ENCODE measurements at regions not wholly inside any gene's neighbourhood (a gene's known extent, or its start where the extent isn't known, plus 50 kb on each side); places are given as distances from the start of the nearest gene placed in this dataset.
"Not testable (repeated sequence)": the region's sequence is repeated elsewhere in the genome, so short reads cannot be mapped to it uniquely, and the experiment has no call there.

DNA sequence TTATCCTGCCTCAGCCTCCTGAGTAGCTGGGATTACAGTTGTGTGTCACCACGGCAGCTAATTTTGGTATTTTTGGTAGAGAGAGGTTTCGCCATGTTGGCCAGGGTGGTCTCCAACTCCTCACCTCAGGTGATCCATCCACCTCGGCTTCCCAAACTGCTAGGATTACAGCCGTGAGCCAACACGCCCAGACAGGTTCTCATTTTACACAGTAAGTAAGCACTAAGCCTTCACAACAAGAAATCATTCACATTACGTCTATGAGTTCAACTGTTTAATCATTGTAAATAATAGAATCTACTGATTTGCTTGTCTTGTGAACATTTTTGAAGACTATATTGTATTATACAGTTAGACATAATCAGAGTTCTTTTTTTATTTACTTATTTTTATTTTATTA lies 131.5 kb upstream of the LRATD1 start:
- Mint-ChIP-seq H3K27me3 (no peaks in the 10 kb centered on the region), H3K9me3 (no peaks in the 10 kb centered on the region), H3K27ac (ENCODE audit: low read depth) (no peak overlapping the region), H3K4me1 (no peaks in the 10 kb centered on the region), H3K36me3 (ENCODE audit: insufficient read depth) (no peaks in the 10 kb centered on the region), H3K4me3 (no peak overlapping the region)
- no peak for DNase-seq (ENCODE audit: low spot score in 2 of 2)
- no peak for ATAC-seq (replicated peaks; ENCODE audit: extremely low read depth, poor library complexity, severe bottlenecking)

DNA sequence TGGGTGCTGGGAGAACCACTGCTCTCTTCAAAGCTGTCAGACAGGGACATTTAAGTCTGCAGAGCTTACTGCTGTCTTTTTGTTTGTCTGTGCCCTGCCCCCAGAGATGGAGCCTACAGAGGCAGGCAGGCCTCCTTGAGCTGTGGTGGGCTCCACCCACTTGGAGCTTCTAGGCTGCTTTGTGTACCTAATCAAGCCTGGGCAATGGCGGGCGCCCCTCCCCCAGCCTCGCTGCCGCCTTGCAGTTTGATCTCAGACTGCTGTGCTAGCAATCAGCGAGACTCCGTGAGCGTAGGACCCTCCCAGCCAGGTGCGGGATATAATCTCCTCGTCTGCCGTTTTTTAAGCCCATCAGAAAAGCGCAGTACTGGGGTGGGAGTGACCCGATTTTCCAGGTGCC lies 125.6 kb upstream of the LRATD1 start:
- not testable (repeated sequence) for DNase-seq (ENCODE audit: low spot score in 2 of 2); H3K4me1 Mint-ChIP-seq; H3K36me3 Mint-ChIP-seq (ENCODE audit: insufficient read depth); H3K4me3 Mint-ChIP-seq; H3K27me3 Mint-ChIP-seq; H3K27ac Mint-ChIP-seq (ENCODE audit: low read depth); ATAC-seq (replicated peaks; ENCODE audit: extremely low read depth, poor library complexity, severe bottlenecking); H3K9me3 Mint-ChIP-seq

DNA sequence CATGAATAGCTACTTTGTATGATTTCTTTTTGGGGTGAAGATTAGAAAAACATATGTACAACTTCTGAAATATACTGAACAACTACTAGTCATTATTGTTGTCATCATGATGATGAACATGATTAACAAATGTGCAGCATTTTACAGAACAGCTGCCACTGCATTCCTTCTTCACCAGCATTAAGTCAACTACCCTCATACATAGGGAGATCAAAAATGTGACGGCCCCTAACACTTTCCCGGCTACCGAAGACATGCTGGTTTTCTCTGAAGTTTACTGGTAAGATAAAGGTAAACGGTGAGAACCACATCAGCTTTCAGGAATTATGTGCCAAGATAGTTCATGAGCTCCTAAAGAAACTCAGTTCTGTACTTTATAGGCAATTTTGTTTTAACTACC lies 121.0 kb upstream of the LRATD1 start:
- Mint-ChIP-seq H3K36me3 (ENCODE audit: insufficient read depth) (peaks cover 2% of the 10 kb centered on the region), H3K4me1 (no peaks in the 10 kb centered on the region), H3K4me3 (no peak overlapping the region), H3K27ac (ENCODE audit: low read depth) (no peak overlapping the region), H3K9me3 (peaks cover 12% of the 10 kb centered on the region), H3K27me3 (no peaks in the 10 kb centered on the region)
- ATAC-seq (replicated peaks; ENCODE audit: extremely low read depth, poor library complexity, severe bottlenecking) (no peak), DNase-seq (ENCODE audit: low spot score in 2 of 2) (no peak)

DNA sequence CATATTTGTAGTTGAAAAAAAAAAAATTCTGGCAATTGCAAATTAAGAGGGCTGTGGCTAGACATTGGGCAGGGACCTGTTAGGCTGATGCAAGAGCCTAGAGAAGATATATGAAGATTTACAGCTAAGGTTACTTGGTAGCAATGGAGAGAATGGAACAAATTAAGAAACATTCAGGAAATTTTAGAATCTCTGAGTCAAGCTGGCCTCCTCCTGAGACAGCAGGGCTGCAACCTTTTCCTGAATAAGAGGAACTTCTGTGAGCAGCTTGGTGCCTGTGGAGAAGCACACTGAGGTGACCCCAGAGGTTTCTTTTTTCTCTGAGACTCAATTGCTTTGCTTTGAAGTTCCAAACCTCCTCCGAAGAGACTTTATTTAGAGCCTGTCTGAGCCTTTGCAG lies 118.6 kb upstream of the LRATD1 start:
- H3K27me3 Mint-ChIP-seq: no peaks in the 10 kb centered on the region
- no peak for ATAC-seq (replicated peaks; ENCODE audit: extremely low read depth, poor library complexity, severe bottlenecking)
- peaks cover 11% of the 10 kb centered on the region for H3K9me3 Mint-ChIP-seq
- no peak for DNase-seq (ENCODE audit: low spot score in 2 of 2)
- no peak overlapping the region for H3K27ac Mint-ChIP-seq (ENCODE audit: low read depth)
- H3K4me1 Mint-ChIP-seq: no peaks in the 10 kb centered on the region
- H3K4me3 Mint-ChIP-seq: no peak overlapping the region
- H3K36me3 Mint-ChIP-seq (ENCODE audit: insufficient read depth): no peaks in the 10 kb centered on the region

DNA sequence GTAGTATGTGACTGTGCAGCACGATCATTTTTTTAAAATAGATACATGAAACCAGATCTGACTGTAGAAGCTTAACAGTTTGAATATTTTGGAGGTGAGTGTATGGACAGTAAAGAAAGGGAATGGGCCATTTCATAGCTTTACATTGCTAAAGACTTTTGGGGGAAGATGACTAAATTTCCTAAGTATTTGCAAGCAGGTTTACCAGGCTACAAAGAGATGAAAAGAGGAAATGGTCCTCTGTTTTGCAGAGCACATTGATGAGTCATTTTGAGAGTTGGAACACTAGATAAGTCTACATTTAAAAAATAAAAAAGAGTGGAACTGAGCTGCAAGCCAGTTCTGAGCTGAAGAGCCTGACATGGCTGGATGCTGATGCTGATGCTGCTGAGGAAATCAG lies 115.7 kb upstream of the LRATD1 start:
- Mint-ChIP-seq H3K9me3 (peaks cover 17% of the 10 kb centered on the region), H3K27ac (ENCODE audit: low read depth) (no peak overlapping the region), H3K4me1 (no peaks in the 10 kb centered on the region), H3K27me3 (no peaks in the 10 kb centered on the region), H3K4me3 (no peak overlapping the region), H3K36me3 (ENCODE audit: insufficient read depth) (no peaks in the 10 kb centered on the region)
- ATAC-seq (replicated peaks; ENCODE audit: extremely low read depth, poor library complexity, severe bottlenecking): no peak
- no peak for DNase-seq (ENCODE audit: low spot score in 2 of 2)

DNA sequence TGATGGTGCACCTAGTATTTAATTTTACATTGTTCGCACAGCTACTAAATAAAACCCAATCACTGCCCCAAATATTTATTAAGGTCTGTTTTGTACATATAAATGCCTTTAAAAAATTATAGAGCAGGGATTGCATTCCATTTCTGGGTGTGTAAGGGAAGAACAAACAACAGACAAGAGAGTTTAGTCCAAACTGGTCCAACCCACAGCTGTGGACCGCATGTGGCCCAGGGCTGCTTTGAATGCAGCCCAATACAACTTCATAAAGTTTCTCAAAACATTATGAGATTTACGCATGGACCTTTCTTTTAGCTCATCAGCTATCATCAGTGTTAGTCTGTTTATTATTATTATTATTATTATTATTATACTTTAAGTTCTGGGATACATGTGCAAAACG lies 114.8 kb upstream of the LRATD1 start:
- no peak overlapping the region for H3K4me3 Mint-ChIP-seq
- H3K9me3 Mint-ChIP-seq: peaks cover 21% of the 10 kb centered on the region
- no peak overlapping the region for H3K27ac Mint-ChIP-seq (ENCODE audit: low read depth)
- DNase-seq (ENCODE audit: low spot score in 2 of 2) (no peak), ATAC-seq (replicated peaks; ENCODE audit: extremely low read depth, poor library complexity, severe bottlenecking) (no peak)
- no peaks in the 10 kb centered on the region for H3K4me1 Mint-ChIP-seq
- no peaks in the 10 kb centered on the region for H3K36me3 Mint-ChIP-seq (ENCODE audit: insufficient read depth)
- H3K27me3 Mint-ChIP-seq: no peaks in the 10 kb centered on the region

DNA sequence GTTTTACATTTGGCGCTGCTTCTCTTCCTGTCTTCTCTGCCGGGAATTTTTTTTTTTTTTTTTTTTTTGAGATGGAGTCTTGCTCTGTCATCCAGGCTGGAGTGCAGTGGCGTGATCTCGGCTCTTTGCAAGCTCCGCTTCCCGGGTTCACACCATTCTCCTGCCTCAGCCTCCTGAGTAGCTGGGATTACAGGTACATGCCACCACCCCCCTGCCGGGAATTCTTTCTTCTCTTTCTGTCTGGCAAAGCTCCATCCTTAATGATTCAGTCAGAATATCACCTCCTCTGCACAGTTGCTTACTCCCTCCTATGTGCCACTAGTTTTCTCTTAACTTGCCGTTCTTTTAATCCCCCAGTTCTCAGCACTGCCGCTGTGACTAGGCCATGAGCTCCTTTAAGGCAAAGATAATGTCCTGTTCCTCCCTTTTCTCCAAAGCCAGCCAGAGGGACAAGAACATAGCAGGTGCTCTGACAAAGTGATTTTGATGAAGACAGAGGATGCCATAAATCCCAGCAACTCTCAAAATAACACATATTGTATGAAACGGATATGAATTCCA lies 112.1 kb upstream of the LRATD1 start:
- no peak overlapping the region for H3K4me3 Mint-ChIP-seq
- no peak overlapping the region for H3K27ac Mint-ChIP-seq (ENCODE audit: low read depth)

DNA sequence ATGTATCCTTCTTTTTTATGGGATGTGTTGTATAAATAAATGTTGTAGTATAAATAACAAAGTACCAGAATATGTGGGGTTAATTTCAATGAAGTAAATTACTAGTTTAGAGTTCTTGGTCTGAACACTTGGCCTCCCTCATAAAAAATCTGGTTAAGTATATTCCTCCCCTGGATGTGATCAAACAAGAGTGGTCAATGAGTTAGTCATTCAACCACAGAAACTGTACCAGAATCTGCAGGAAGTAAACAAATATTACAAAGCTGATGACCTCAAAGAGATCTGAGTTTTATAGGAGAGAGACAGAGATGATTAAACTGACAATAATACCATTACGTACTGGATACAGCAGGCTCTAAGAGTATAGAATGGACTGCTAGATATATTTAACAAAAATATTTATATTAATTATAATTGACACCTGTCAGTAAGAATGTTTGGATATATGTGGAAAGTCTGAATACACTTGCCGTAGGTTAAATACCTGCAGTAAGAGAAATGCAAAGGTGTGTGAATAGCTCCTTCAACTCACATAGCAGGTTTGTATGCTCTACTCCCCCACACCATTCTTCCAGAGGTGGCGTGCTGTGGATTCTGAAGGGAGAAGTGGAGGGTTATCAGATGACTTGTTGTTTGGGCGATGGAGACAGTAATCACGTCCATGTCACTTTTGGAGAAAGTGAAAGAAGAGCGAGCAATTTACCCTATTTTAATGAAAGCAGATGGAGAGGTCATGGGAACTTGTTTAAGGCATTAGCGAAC lies 108.3 kb upstream of the LRATD1 start:
- Mint-ChIP-seq H3K4me1 (no peaks in the 10 kb centered on the region), H3K4me3 (no peak overlapping the region), H3K36me3 (ENCODE audit: insufficient read depth) (no peaks in the 10 kb centered on the region), H3K27me3 (no peaks in the 10 kb centered on the region), H3K27ac (ENCODE audit: low read depth) (no peak overlapping the region), H3K9me3 (peaks cover 19% of the 10 kb centered on the region)
- DNase-seq (ENCODE audit: low spot score in 2 of 2) (no peak), ATAC-seq (replicated peaks; ENCODE audit: extremely low read depth, poor library complexity, severe bottlenecking) (no peak)

More for the DNA sequence above, 112.1 kb upstream of the LRATD1 start:
- DNase-seq (ENCODE audit: low spot score in 2 of 2) (no peak), ATAC-seq (replicated peaks; ENCODE audit: extremely low read depth, poor library complexity, severe bottlenecking) (no peak)
- no peaks in the 10 kb centered on the region for H3K36me3 Mint-ChIP-seq (ENCODE audit: insufficient read depth)
- no peaks in the 10 kb centered on the region for H3K4me1 Mint-ChIP-seq
- H3K27me3 Mint-ChIP-seq: no peaks in the 10 kb centered on the region
- peaks cover 19% of the 10 kb centered on the region for H3K9me3 Mint-ChIP-seq

DNA sequence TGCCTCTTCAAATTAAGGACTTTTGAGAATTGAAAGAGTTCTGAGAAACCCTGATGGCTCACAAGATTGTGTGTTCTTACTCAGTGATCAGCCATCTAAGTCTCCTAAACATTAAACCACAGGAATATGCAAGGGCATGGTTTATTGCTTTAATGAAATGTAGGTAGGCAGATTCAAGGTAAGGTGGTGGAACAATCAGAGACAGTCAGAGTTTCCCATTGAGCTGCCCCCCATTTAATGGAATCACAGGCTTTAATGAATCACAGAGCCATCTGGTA lies 107.8 kb upstream of the LRATD1 start:
- Mint-ChIP-seq H3K27me3 (no peaks in the 10 kb centered on the region), H3K4me1 (no peaks in the 10 kb centered on the region), H3K4me3 (no peak overlapping the region), H3K27ac (ENCODE audit: low read depth) (no peak overlapping the region), H3K36me3 (ENCODE audit: insufficient read depth) (no peaks in the 10 kb centered on the region), H3K9me3 (peaks cover 19% of the 10 kb centered on the region)
- ATAC-seq (replicated peaks; ENCODE audit: extremely low read depth, poor library complexity, severe bottlenecking) (no peak), DNase-seq (ENCODE audit: low spot score in 2 of 2) (no peak)

DNA sequence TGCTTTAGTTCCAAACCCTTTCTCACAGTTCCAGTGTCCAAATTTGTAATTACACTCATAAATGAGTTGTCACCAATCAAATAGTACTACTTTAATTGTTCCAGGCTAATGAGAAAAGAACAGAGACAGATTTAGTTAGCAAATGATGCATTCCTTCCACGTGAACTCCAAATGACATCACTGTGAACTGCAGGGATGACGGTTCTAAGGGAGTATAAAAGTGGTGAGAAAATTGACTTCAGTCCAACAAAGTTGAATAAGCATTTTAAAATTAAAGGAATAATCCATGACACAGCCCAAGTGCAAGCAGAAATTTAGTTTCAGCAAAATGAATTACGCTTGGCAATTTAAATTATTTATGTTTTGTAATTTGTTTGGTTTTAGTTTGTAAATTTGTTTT lies 102.0 kb upstream of the LRATD1 start:
- no peaks in the 10 kb centered on the region for H3K4me1 Mint-ChIP-seq
- no peaks in the 10 kb centered on the region for H3K36me3 Mint-ChIP-seq (ENCODE audit: insufficient read depth)
- no peak overlapping the region for H3K27ac Mint-ChIP-seq (ENCODE audit: low read depth)
- no peaks in the 10 kb centered on the region for H3K27me3 Mint-ChIP-seq
- ATAC-seq (replicated peaks; ENCODE audit: extremely low read depth, poor library complexity, severe bottlenecking) (no peak), DNase-seq (ENCODE audit: low spot score in 2 of 2) (no peak)
- H3K9me3 Mint-ChIP-seq: peaks cover 6% of the 10 kb centered on the region
- no peak overlapping the region for H3K4me3 Mint-ChIP-seq

DNA sequence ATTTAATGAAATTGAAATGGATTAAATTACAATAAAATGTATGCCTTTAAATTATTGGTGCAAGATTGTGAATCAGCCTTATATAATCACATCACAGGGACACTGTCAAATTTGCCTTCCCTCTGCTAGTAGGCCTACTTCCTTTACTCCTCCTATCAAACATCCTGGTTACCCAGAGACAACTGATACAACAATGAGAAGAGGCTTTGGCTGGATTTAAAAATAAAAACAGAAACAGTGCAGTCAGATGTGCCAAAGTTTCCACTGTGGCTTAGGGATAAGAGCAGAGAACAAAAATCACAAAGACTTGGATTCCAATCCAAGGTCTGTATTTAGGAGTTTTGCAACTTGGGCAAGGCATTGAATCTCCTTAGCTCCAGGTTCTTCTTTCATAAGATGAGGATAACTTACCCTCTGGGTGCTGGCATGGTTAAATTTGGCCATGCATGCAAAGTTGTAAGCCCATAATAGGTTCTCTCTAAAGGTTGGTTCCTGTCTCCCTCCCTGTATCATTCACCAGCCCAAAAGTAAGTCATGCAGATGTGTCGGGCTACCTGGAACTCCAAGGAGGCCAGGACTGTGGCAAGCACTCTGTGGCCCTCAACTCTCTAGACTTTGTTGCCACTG lies 99.3 kb upstream of the LRATD1 start:
- Mint-ChIP-seq H3K4me3 (no peak overlapping the region), H3K27ac (ENCODE audit: low read depth) (no peak overlapping the region), H3K36me3 (ENCODE audit: insufficient read depth) (no peaks in the 10 kb centered on the region), H3K4me1 (no peaks in the 10 kb centered on the region), H3K27me3 (no peaks in the 10 kb centered on the region), H3K9me3 (peaks cover 11% of the 10 kb centered on the region)
- no peak for DNase-seq (ENCODE audit: low spot score in 2 of 2)
- ATAC-seq (replicated peaks; ENCODE audit: extremely low read depth, poor library complexity, severe bottlenecking): no peak

DNA sequence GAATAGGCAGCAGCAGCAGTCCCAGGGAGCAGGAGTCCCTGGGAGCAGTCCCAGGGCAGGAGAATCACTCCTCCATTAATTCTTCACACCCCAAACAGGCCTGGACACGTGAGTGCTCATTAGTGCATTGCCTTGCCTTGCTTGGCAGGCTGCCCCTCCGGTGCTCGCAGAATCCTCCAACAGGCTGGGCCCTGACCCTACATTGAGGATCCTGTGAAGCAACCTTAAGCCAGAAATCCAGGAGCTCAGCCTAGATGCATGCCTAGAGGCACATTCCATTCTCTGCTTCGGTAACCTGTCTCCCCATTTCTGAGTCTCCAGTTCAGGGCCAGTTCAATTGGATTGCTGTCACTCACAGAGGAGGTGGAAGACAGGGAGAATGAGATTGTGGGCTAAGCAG lies 97.4 kb upstream of the LRATD1 start:
- Mint-ChIP-seq H3K4me1 (no peaks in the 10 kb centered on the region), H3K27me3 (no peaks in the 10 kb centered on the region), H3K27ac (ENCODE audit: low read depth) (no peak overlapping the region), H3K9me3 (peaks cover 11% of the 10 kb centered on the region), H3K4me3 (no peak overlapping the region), H3K36me3 (ENCODE audit: insufficient read depth) (no peaks in the 10 kb centered on the region)
- ATAC-seq (replicated peaks; ENCODE audit: extremely low read depth, poor library complexity, severe bottlenecking) (no peak), DNase-seq (ENCODE audit: low spot score in 2 of 2) (no peak)

DNA sequence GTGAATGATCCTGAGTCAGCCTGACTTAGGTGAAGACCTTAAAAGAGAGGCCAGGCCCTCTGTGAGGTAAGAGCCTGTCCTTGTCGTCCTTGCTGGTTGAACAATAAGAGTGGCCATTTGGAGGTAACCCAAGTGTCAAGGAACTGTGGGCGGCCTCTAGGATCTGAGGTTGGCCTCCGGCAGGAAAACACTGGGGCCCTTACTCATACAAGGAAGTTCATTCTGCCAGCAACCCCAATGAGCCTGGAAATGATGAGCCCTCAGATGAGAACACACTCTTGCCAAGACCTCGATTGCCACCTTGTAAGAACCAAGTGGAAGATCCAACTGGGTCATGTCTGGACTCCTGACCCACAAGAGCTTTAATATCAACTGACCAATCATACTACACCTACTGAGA lies 95.5 kb upstream of the LRATD1 start:
- H3K36me3 Mint-ChIP-seq (ENCODE audit: insufficient read depth): no peaks in the 10 kb centered on the region
- no peaks in the 10 kb centered on the region for H3K4me1 Mint-ChIP-seq
- no peak overlapping the region for H3K27ac Mint-ChIP-seq (ENCODE audit: low read depth)
- H3K4me3 Mint-ChIP-seq: no peak overlapping the region
- peaks cover 11% of the 10 kb centered on the region for H3K9me3 Mint-ChIP-seq
- ATAC-seq (replicated peaks; ENCODE audit: extremely low read depth, poor library complexity, severe bottlenecking) (no peak), DNase-seq (ENCODE audit: low spot score in 2 of 2) (no peak)
- no peaks in the 10 kb centered on the region for H3K27me3 Mint-ChIP-seq

Data from central memory CD8-positive, alpha-beta T cell (primary cell).